HG03196 (cell line): ENCODE measurements at regions not wholly inside any gene's neighbourhood (a gene's known extent, or its start where the extent isn't known, plus 50 kb on each side); places are given as distances from the start of the nearest gene placed in this dataset.

Source experiments
- ATAC-seq: cut with Tn5 transposase; IDR thresholded peaks from one replicate; pipeline ENCODE4 v1.9.1; 2021; ENCODE audit not compliant: unreplicated experiment

DNA sequence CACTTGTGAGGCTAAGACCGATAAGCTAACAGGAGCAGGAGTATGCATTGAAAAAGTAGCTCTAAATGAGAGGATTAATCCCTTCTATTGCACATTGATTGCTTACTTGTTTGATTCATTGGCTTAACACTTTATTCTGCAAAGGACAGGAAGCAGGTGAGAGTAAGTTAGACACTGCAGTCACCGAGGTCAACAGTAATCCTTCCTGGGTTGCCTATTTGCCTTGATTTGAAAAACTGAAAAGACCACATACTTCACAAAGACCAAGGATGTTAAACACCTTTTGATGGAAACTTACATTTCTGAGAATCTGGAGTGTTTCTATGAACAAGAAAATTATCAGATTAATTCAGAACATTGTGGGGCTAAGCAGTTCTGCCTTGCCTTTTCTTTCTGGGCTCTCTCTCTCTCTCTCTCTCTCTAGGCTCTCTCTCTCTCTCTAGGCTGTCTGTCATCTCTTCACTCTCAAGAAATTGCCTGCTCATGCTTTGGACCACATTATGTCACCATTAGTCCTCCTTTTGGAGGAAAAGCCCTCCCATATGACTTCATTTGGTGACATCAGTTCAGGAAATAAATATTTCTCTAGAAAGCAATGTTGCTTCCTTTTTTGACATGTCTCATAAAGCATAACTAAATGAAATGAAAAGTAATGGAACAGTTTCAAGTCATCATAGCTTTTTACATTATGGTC, 103.8 kb downstream of the TNFSF18 start:
- ATAC-seq = no peak

DNA sequence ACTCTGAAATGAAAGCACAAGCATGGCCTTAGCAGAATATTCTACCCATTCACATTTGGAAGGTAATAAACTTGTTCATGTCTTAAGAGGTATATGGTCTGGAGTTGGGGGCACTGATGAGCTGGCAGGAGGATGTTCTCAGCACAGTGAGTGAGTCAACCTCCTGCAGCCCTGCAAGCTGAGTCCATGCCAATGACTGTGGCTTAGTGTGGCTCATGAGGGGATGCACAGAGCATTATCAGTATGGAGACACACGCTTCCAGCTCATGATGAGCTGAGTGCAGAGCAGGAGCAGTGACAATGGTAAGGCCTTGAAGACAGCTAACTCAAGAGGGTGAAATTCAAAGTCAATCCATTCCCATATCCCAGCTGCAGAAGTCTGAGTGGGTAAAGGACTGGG, 102.3 kb downstream of the TNFSF18 start:
- no peak for ATAC-seq

DNA sequence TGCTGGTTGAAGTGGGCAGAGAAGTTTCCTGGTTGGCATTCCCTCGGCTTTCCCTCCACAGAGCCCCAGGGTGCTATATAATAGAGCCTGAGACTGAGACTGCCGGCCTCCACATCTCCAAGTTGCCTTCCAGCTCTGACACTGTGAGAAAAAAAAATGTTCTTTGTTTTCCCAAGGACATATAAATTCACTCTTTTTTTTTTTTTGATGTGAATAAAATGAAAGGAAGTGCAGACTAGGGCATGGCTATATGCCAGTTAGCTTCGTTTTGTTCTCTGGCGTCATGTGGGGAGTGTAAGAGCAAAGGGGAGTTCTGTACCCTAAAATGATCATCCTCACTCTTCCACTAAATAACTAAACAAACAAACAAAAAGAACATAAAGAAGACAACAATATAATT, 101.6 kb downstream of the TNFSF18 start:
- ATAC-seq = no peak

DNA sequence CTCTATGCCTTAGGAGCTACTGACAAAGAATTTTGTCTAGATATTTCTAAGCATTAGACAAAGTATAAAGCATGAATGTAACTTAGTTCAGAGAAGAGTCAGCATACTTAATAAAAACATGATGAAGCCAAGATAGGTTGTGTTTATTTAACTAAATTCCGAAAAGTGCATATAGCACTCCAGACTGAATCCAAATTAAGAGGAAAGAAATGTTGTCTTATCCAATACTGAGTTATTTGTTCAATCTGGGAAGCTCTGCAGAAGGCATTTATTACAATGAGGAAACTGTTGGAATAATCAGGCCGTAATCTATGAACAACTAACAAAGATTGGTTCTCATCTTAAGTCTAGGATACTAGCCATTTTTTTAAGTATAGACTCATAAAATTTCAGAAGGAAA, 100.2 kb downstream of the TNFSF18 start:
- ATAC-seq = no peak

DNA sequence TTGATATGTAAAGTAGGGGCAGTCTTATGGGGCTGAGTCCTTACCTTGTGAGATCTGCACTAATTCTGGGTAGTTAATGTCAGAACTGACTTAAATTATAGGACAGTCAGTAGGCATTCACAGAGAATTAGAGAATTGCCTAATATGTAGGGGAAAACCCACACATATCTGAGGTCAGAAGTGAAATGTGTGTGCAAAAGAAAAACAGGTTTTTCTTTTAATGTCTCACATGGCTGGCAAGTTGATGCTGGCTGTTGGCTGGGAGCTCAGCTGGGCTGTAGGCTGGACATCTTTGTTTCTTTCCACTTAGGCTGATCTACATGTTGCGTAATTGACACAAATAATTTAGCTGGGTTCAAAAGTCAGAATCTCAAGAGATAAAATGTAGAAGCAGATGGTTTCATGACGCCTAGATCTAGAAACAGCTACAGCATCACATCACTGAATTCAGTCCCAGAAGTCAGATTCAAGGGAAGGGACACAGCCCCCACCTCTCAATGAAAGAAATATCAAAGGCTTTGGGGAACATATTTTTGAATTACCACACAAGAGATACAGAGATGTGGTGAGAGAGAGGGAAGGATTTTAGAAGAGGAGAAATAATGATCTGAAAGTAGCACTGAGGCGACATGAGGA, 98.9 kb downstream of the TNFSF18 start:
- ATAC-seq = no peak

DNA sequence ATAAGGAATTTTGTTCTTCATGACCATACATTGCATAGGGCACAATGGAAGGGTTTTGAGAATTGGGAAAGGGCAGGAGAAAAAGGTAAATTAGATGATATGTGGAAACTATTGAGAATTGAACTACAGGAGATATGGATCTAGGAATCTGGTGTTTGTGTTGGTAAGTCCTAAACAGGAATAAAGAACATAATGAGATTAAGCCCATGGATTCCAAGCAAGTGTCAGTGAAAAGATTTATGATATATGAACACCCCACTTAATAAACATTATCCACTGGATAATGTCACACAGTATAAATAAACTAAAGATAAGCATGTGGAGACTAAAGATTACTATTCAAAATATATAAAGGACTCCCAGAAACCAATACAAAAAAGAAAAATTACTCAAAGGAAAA, 98.2 kb downstream of the TNFSF18 start:
- no peak for ATAC-seq

DNA sequence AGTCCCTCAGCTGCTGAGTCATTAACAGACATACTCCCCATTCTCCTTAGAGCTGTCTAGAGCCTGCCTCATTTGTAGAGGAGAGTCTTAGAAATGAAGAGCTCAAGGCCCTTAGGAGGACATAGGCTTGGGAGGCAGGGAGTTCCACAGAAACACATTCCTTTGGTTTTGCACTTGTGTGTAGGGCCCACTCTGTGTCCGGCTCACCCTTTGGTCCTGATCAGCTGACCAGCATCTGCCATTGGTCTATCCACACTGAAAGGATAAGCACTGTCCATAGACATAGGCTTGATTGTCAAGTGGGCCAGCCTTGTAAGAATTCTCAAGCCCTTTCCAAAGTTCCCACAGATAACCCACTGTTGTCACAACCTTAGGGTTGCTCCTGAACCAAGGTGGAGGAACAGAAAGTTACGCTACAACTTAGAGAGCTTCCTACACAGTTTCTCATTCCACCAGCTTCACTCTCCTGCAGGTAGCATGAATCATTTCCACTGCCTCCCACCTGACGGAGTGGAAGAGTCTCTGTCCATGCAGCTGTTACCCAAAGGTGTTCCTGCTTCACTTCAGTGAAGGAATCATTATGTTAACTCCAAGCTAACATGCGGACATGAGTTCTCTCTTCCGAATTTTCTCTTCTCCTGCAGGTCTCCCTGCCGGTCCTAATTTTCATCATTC, 96.1 kb downstream of the TNFSF18 start:
- ATAC-seq = no peak

DNA sequence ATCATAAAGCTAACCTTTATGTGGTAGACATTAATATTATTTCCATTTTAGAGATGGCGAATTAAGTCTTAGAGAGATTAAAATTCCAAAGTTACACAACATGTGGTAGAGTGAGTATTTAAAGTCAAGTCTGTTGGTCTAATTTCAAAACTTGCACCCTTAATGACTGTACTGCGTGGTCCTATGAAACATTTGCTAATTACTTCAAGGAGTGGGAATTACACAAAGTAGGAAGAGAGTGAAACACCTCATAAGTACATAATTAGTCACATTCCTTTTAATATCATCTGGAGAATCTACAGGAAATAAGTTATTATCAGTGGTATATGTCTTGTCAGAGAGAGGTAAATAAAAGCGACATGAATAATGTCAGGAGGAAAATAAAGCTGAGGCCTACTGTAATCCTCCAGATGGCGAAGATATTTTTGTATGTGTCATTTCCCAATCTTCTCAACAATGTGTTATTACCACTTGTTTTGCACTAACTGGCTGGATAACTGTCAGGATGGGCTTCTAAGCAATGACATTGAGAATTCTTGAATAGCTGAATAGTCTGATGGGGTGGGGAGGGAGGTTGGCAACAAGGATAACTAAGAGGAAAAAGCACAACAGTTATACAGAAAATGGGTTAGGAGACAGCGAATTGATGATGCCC, 95.5 kb downstream of the TNFSF18 start:
- no peak for ATAC-seq

DNA sequence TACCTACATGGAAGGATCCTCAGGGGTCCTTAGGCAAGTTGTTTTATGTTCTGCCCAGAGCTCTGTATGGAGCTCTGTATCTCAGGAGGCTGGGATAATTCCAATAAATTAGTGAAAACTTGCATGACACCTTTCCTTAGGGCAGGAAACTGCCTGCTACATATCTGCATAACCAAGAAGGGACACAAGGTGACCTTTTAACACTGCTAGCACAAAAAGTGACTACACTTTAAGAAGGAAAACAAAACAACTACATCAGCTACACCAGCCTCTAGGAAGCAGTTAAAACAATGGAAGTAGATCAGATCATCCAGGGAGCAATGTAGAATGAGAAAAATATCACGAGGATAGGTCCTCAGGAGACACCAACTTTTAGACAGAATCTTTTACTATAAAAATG, 93.9 kb downstream of the TNFSF18 start:
- ATAC-seq = no peak

DNA sequence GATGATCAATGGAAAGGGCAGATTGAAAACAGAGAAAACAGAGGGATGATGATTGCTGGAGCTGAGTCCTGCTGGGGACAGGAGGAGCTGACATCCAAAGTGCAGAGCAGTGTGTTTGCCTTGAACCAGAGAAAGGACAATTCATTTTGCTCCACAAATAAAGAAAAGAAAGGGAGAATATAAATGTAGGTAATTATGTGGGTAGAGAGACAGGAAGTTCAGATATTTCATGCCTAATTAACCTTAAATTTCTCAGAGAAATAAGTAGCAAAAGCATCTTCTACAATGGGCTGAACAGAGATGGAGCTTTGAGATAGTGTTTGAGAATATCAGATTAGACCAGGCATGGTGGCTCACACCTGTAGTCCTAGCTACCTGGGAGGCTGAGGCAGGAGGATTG, 93.2 kb downstream of the TNFSF18 start:
- no peak for ATAC-seq

DNA sequence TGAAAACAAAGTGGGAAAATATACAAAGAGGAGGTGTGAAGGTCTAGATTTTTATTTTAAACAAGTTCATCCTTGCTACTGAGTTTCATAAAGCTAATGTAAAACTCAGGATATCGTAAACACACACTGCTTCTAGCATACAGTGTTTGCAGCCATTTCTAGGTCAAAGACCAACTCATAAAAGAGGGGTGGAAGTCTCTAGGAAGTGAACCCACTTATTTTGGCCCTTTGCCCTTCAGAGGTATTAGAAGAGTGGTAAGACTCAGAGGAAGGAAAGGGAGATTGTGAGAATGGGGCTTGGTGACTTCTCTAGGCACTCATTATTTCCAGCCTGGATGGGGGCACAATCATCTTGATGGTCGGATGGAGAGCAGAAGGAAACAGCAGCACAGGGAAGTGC, 91.2 kb downstream of the TNFSF18 start:
- no peak for ATAC-seq

DNA sequence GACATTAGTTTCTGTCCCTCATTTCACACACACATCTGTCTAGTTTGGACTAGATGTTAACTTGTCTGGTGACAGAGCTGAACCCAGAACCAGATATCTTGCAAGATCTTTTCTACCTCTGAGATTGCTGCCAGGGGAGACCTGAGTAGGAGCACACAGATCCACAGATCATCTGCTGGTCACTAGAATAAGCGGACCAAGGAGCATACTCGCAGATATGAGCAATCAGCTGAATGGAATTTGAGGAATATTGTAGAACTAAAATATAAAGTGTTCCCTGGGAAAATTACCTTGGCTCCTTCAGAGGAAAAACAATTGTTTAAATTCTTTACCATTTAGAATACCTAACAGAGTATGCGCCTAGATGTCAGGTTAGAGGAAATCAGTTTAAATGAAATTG, 90.7 kb downstream of the TNFSF18 start:
- no peak for ATAC-seq

DNA sequence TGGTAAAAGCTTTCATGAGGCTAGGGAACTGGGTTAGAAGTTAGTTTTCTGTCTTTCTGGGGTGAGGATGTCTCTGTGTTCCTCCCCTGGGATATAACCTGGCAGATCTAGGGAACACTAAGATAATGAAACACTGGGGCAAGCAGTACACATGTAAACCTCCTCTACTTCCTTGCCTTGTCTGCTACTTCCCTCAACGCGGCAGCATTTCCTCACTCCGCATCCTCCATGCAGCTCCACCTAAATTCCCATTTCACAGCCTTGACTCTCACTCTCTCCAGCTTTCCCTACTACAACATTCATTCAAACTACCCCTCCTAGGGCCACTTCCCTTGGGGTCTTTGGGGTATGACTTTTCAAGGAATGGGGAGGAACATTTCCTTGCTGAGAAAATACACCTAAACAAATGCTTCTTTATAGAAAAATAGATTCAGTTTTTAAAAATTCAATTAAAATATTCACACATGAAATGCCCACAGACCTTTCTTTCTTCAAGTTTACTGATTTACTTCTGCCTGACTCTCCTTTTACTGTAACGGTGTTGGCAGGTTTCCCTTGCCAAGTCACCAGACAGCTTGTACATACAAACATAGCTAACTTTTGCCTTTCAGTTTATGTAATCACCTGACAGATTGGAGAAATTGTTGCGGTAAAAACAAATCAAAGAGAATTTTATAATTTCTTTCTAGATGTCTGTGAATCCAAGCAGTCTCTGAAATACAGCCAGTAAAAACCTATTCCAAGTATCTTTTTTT, 90.1 kb downstream of the TNFSF18 start:
- ATAC-seq = no peak

DNA sequence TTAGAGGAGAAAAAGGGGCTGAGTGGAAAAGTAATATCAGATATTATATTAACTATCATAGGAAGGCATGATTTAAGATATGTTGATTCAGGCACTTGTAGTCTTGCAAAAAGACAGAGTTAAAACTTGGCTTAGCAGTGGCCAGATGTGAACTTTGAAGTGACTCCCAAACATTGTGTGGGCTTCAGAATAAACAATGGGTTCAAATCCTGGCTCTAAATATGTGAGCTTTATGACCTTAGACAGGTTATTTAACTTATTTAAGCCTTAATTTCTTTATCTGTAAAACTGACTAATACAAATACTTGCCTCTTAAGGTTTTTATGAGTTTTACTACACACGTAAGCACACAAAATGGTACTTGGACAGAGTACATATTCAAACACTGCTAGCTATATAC, 85.9 kb downstream of the TNFSF18 start:
- no peak for ATAC-seq

DNA sequence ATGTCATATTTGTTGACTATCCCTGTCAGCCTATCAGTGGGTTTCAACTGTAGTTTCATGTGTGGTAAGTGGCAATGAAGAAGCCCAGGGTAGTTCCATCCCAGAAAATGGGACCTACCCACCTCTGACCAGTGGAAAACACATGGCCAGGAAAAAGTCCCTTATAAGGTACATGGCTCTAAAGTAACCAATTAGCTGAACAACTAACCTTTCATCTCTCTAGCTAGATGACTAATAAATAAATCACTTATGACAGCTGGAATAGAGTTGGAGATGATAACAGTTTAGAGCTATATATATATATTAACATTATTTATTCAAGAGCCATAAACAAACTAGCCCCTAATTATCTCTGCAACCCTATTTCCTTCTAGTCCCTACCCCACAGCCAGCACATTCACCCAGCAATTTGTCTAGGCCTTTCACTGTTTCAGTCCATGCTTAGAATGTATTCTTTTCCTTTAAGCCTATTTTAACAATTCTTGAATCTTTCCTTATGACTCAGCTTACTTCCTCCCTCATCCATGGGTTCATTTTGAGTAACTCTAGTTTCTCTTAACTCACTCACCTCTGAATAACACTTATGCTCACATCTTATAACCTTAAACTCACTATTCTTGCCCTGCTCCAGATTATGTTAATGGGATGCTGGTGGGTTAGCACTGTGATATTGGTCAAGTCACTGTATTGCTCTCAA, 83.7 kb downstream of the TNFSF18 start:
- no peak for ATAC-seq

DNA sequence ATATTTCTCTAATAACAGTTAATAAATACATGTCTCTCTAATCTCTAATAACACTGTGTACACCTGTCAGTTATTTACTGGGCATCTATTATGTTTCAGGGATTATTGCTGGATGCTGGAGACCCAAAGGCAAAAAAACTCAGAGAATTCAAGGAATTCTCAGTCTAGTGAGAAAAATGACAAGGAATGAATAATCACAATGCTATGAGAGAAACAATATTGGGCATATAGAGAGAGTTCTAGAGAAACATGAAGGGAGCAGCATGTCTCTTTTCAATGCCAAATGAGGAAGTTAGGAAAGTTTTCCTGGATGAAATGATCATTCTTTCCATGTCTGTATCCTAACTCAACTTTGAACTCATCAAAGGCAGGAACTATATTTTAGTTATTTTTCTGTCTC, 82.8 kb downstream of the TNFSF18 start:
- ATAC-seq = no peak

DNA sequence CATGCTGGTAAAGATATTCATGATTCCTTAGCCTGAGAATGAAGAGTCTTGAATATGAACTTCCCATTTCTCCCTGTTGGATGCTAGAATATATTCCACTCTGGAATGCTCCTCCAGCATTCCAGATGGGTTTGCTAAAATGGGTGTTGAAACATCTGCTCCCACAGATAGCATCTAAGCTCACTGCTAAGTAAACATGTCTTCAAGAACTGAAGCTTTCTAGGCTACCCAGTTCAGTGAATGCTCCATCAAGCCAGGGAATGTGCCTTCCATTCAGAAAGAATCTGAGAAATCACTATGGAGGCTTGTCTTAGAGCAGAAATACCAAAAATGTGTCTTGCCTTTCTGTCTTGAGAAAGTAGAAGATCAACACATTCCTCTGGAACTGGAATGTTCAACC, 81.1 kb downstream of the TNFSF18 start:
- ATAC-seq = no peak

DNA sequence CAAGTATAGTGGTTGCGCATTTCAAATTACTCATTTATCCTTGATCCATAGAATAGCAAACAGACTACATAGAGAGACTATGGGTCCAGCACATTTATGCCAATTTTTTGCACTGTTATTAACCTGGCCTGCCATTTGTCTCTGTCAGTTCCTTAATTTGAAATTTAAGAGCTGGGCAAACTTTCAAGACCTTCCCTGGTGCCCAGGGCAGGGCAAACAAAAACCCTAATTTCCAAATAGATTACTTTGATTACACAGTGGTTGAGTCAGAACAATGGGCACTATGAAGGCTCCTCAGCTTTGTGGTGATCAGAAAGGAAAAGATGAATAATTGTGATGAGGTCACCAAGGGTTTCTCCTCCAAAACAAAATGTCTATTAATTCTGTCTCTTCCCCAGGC, 80.6 kb downstream of the TNFSF18 start:
- ATAC-seq = no peak

DNA sequence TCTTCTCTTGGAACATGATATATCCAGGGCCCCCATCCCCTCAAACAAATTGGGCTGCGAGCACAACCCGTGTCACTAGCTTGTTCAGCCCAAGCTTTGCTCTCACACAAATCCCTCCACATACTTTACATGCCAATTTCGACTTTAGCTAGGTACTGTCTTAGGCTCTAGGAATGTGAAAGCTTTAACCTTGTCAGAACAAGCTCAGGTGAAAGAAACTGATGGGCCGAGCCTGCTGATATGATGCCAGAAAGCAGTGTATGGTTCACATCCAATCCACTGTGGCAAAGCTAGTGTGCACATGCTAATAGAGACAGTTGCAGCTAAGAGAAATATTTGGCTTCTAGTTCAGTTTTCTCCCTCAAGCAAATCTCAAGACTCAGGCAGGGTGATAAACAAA, 79.5 kb downstream of the TNFSF18 start:
- ATAC-seq = no peak

DNA sequence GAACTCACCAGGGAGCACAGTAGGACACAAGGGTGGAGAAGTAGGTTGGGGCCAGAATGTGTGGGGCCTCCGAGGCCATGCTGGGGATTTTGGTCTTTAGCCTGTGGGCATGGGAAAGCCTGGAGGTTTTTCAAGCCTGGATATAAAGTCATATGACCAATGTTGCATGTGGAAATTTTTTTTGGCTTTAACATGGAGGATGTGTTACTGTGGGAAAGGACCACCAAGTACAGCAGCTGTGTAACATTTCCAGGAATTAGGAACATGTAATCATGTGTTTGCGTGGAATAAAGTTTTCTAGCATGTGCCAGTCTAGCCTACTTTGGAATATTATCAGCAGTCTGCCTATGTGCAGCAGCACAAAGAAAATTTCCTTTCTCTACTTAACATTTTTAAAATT, 78.5 kb downstream of the TNFSF18 start:
- no peak for ATAC-seq

DNA sequence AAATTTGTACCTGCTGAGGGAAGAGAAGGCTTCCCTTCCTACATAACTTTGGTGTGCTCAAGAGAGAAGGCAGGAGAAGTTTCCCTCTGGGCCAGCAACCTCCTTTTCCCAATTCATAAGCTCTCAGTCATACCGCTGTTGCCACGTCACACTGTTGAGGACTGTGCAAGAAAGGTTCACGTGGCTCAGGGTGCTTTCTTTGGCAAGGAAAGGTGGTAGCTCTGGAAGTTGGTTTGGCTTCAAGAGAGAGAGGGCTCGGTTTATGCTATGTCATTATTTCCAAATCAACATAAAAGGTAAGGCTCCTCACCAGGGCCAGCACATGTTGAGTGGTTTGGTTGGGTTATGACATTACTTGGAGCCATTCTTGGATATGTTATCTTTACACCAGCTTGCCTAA, 77.3 kb downstream of the TNFSF18 start:
- ATAC-seq = no peak
